ENCODE measurements at regions not wholly inside any gene's neighbourhood (a gene's known extent, or its start where the extent isn't known, plus 50 kb on each side); places are given as distances from the start of the nearest gene placed in this dataset.
"Not testable (repeated sequence)": the region's sequence is repeated elsewhere in the genome, so short reads cannot be mapped to it uniquely, and the experiment has no call there.

DNA sequence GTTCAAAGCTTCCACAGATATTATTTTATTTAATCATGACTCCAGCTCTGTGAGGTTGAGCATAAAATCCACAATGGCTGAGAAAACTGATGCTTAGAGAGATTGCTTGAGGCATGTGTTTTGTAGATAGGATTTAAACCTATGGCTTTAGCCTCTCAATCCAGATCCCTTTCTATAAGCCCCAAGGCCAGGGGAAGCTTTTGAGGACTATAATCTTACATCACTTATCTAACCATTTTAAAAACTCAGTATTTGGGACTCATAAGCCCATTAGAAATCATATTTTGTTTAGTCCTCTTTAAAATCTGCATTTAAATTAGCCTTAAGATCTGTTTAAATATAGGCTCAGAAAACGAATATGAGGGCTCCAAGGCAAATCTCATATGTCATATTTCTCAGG is 135.4 kb upstream of the SERPINE2 start:
- DNase-seq: no peak

DNA sequence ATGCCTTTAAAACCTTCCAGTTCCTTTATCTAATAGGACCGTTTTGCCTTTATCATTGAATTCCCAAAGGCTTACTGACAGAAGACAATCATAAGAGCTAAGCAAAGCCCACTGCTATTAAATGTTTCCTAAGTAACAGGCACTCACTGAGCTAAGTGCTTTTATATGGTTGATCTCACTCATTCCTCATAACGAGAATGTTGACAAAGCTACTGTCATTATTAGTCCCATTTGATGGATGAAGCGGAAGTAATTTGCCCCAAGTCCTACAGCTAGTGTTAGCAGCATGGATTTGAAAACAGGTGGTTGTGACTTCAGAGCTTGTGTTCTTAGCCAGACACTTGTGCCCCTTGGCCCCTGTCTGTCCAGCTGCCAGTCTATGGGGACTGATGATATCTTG is 134.8 kb upstream of the SERPINE2 start:
- no peak for DNase-seq

DNA sequence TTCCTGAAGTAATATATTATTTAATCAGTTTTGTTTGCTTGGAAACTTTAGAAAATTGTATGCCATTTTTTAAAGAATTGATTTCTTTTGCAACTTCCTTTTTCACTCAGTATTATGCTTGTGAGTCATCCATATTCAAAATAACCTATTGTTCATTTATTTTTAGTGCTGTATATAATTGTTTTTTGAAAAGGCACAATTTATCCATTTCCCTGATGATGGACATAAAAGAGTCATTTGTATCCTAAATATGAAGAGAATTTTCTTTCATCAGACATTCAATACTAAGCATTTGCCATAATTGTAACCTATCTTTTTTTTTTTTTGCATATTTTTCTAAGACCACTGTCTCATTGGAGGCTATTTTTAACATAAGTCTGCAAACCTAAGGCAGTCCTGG is 134.1 kb upstream of the SERPINE2 start:
- no peak for DNase-seq

DNA sequence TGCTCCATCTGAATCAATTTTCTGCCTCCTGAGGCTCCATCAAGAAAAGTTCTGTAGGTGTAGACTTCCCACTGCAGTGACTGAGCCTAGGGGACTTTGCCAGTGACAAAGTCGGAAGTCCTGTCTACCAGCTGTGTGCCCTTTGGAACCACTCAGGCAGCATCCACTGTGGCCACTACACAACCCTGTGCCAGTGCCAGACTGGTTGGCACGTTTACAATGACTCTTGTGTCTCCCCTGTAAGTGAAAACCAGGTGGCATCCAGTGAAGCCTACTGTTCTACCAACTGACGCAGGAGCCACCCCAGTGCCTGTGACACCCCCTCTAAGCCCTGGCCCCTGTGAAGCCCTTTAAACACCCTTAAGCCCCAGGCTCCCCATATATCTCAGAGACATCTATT is 132.1 kb upstream of the SERPINE2 start:
- no peak for DNase-seq

DNA sequence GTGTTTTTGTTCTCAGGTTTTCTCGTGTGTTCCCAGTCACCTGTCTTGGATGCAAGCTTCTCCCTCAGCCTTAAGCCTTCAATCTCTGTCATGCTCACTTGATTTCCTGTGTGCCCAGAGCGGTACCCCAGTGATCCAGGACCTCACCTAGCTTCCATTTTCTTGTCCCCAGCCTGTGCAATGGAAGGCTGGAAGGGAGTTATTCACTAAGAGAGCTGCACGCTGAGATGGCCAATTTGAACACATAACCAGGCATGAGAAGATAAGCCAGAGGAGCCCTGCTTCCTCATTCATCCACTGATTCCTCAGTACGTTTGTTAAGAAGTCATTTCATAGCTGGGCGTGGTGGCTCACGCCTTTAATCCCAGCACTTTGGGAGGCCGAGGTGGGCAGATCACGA is 130.8 kb upstream of the SERPINE2 start:
- DNase-seq: no peak

DNA sequence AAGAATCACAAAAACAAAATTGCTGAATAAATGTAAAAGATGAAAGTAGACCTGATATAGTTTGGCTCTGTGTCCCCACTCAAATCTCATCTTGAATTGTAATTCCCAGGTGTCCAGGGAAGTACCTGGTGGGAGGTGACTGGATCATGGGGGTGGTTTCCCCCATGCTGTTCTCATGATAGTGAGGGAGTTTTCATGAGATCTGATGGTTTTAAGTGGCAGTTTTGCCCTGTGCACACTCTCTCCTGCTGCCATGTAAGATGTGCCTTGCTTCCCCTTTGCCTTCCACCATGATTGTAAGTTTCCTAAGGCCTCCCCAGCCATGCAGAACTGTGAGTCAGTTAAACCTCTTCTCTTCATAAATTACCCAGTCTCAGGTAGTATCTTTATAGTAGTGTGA is 128.7 kb upstream of the SERPINE2 start:
- not testable (repeated sequence) for DNase-seq

DNA sequence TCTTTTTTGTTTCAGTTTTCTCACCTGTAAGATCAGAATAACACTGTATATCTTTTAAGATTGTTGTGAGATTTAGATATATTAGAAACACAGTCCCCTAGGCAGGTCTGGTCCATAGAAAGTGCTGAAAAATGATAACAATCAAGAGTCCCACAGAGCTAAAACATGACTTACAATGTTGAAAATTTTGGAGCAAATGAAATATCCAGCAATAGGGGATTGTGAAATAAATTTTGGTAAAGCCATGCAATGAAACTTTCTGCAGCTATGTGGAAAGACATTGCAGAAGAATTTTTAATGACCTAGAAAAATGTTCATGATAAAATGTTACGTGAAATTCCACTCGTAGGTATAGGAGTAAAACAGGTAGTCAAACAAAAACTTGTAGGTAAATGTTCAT is 127.6 kb upstream of the SERPINE2 start:
- DNase-seq: no peak

DNA sequence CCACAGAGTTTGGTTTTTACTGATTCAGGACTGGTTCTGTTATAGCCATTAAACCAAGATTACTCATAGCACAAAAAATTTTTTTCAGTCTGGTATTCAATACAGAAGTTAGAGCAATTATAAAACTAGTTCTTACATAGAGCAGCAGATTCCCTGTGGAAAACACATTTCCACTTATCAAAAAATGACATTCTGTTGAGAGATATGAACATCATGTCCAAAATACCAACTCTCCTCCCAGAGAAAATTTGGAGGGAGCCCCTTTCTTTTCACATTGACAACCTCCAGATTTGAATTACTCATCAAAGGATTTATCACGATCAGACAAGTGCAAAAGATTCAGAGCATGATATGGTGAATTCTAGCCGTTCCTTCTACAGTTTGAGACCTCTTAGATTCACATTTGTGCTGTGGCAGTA is 126.8 kb upstream of the SERPINE2 start:
- DNase-seq: no peak

DNA sequence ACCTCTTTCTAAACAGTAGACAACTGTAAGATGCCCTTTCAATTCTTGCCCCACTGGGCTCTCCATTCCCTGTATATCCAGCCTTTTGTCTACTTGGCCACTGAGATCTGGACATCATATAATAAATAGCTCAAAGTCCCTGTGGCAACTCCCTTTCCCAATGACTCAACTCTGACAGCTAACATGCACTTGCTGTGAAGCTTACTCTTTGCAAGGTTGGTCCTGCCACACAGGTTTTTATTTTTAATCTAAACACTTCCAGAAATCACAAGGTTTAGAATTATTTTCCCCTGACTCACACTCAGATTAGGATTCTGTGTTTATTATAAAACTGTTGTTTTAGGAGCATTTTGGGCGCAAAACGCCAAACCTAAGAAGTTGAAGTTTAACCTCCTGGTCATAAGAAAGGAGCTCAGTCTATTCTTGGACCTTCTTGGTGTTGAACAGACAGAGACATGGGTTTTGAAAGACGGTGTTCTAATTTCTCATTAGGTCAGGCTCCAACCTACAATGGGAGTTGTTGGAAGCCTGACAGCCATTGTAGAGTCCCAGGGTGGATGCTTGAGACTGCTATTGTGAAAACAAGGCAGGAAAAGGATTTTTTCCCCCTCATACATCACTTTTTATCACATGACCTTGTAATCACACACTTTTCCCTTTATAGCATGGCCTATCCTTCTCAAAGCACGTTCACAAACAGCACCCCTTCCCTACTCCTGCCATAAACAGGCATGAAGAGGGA is 124.7 kb upstream of the SERPINE2 start:
- DNase-seq: no peak

DNA sequence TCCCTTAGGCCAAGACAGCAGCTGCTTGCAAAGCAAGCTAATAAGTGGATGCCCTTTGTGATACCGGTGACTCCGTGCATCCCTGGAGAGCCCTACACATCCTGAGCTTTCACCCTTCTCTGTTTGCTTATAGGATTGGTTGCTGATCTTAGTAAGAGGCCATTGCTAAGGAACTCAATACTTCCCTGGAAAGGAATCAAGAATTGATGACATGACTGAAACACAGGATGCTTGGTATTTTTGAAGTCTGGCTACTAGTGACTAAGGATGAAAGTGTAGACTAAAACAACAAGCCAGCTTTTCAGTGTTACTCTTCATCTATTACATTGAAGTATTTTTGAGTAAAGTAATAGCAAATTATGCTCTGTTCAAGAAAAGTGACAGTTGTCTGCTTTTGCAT is 123.0 kb upstream of the SERPINE2 start:
- DNase-seq: no peak

DNA sequence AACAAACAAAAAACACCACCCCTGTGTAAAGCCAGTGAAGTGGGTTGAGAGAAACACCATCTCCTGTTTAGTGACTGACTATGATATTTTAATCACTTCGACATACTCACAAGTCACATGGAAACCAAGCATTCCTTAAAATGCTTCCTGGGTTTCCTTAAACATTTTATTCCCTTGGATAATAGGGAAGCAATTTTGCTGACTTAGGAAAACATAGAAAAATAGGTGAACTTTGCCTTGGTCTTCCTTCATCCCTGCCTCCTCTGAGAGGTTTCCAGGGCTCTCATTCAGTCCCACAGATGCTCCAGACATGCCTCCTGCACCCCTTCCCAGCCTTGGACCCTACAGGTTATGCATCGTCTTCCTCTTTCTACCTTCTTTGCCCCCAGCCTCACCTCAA is 122.6 kb upstream of the SERPINE2 start:
- DNase-seq: no peak

DNA sequence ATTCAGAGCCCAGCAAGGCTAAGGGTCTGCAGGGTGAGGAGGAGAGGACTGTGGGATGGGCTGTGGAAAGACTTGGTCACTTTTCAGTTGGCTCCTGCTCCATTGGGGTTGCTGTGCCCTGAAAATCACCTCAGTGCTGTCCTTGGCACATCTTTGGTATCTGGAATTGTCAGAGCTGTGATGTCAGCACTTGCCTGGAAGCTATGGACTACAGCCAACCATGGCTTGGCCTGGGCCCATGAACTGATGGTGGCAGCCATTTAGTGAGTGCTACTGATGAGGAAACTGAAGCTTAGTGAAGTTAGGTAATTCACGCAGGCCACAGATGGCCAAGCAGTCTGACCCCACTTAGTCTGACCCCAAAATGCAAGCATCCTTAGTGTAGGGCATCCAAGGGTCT is 121.8 kb upstream of the SERPINE2 start:
- no peak for DNase-seq

DNA sequence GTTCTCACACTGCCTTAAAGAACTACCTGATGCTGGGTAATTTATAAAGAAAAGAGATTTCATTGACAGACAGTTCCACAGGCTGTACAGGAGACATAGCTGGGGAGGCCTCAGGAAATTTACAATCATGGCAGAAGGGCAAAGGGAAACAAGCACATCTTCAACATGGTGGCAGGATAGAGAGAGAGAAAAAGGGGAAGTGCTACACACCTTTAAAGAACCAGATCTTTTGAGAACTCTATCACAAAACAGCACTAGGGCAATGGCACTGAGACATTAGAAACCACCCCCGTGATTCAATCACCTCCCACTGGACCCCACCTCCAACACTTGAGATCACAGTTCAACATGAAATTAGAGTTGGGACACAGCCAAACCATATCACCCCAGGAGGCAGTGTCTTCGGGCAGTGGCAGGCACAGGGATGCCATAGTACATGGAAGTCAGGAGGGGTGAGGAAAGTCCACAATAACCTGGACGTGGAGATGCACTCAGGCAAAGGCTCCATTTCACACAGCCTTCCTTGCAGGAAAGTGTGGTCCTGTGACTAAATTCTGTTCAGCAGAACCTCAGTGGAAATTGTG is 120.4 kb upstream of the SERPINE2 start:
- no peak for DNase-seq

DNA sequence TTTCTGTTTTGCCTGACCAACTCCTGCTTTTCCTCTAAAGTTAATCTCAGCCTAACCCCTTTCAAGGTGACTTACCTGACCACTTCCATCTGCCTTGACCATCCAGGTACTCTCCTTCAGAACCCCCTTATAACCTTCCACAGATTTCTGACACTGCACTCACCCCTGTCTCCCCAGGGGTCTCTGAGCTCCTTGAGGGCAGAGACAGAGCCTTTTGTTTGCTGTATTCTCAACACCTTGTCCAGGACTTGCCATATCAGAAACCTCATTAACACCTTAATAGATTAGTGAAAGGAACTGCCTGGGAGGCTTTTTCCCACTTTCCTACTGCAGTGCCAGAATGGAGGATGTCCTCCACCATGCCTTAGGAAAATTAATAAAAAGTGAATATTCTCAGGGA is 119.7 kb upstream of the SERPINE2 start:
- no peak for DNase-seq

DNA sequence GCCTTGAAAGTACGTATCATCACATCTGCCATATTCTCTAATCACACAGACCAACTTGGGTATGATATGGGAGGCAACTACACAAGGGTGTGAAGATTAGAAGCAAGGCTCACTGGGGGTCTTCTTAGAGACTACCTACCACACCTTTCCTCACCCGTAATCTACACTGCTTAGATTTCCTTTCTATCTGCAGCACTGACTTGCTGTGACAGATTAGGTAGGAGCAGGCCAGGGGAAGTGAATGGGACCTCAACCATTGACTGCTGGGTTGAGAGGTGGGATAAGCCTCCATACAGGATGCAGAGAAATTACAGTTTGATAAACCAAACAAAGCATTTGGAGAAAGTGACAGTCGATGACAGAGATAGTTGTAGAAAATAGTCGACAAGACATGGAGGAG is 119.0 kb upstream of the SERPINE2 start:
- DNase-seq: no peak

DNA sequence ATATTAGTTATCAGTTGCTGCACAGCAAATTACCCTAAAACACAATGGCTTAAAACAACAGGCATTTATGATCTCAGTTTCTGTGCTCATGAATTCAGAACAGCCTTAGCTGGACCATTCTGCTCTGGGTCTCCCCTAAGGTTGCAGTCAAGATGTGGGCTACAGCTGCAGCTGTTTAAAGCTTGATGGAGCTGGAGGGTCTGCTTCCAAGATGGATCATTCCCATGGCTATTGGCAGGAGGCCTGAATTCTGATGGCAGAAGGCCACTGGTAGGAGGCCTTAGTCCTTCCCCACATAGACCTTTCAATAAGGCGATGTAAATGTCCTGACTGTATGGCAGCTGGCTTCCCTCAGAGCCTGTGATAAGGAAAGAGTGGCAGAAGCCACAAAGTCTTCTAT is 118.6 kb upstream of the SERPINE2 start:
- DNase-seq: no peak

DNA sequence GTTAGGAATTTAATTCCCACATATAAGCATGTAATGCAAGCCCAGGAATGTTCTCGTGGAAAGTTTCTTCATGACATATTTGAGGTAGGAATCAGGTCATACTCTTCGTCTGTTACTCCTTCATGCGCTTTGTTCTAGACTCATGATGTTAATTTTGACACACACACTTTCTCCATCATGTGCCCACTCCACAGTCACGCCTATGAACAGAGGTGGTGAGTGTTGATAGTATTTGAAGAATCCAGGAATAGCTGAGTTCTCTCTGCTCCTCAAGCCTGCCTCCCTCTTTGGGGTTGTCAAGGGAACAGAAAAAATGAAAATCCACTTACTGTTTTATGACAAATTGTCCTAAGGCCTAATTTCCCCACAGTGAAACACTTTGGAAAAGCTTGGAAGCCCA is 117.3 kb upstream of the SERPINE2 start:
- DNase-seq: no peak

DNA sequence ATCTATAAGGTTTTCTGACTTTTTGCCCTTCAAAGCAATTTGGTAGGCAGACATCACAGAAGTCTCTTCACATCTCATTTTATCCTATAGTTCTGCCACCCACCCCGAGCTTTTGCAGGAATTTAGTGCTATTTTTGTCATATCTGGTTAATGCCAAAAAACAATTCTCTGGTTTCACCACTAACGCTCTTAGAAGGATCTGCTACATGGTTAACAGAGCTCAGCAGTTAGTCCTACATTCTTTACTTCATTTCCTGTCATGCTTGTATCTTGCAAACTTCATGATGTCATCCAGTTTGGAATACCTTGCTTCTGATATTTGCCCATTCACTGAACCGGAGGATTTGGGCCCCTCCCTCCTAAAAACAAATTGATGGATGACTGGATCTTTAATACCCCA is 116.8 kb upstream of the SERPINE2 start:
- no peak for DNase-seq

DNA sequence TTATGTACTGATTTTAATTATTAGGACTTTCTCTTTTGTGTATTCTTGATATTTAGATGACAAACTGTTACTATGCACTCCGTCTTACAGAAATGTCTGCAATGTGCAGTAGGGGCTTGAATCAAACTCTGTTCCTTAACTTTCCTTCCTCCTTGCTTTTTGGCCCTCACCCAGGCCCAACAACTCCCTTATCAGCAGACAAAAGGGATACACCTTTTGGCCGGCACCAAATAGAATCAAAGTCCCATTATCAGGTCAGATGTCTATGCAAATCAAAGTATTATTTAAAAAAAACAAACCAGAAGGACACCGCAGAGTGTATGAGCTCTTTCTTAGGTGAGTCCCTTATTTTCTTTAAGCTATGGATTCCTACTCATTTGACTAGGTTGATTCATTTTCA is 116.3 kb upstream of the SERPINE2 start:
- DNase-seq: no peak

DNA sequence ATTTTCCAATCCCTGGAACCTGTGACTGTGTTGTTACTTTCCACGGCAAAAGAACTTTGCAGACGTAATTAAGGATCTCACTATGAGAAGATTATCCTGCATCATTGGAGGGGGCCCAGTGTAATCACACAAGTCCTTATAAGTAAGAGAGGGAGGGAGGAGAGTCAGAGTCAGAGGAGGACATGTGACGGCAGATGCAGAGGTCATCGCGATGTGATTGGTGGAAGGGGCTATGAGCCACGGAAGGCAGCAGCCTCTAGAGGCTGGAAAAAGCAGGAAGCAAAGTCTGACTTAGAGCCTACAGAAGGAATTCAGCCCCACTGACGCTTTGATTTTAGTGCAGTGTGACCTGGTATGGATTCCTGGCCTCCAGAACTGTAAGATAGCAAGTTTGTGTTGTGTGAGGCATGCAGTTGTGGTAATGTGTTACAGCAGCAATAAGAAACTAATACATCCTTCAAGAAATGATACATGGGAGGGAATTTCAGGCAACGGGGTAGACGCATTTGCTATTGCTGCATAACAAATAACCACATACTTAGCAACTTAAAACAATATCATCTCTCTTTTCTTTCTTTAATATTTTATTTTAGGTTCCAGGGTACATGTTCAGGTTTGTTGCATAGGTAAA is 112.7 kb upstream of the SERPINE2 start:
- DNase-seq: no peak

DNA sequence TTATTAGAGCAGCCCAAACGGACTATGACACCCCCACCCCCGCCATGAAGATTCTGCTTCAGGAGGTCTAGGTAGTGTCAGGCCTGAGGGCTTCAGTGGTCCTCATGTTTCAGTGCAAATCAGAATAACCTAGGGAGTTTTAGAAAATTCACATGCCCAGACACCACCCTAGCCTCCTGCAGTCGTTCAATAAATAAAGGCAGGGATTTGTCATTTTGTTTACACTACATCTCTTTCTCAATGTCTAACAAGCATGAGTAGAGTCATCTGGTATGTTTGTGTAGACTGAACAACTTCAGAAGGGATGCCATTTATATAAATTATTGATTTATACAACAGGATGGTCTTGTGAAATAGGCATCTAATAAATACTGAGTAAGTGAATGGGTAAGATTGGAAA is 112.1 kb upstream of the SERPINE2 start:
- no peak for DNase-seq

DNA sequence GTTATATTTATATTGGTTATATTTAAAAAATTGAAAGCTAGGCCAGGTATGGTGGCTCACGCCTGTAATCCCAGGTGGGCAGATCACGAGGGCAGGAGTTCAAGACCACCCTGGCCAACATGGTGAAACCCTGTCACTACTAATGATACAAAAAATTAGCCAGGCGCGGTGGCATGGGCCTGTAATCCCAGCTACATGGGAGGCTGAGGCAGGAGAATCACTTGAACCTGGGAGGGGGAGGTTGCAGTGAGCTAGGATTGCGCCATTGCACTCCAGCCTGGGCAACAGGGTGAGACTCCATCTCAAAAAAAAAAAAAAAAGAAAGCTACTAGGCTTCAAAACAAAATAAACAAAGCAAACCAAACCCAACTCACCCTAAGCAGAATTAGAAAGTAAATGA is 109.0 kb upstream of the SERPINE2 start:
- DNase-seq: not testable (repeated sequence)

DNA sequence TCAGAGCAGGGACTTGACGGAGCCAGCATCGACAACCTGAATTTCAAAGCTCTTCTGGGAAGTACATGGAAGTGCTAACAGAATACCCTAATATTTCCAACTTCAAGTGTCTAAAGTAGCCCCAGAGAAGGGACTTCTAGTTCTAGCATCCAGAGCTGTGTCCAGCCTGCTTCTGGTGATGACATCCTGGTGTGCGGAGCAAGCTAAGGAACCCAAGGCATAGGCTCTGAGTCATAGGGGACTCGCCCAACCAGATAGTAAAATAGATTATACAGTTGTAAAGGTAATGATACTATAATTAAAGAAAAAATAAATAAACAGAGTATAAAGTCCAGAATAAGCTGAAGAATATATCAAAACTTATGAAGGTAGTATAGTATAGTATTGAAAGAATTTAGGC is 108.1 kb upstream of the SERPINE2 start:
- DNase-seq: no peak

DNA sequence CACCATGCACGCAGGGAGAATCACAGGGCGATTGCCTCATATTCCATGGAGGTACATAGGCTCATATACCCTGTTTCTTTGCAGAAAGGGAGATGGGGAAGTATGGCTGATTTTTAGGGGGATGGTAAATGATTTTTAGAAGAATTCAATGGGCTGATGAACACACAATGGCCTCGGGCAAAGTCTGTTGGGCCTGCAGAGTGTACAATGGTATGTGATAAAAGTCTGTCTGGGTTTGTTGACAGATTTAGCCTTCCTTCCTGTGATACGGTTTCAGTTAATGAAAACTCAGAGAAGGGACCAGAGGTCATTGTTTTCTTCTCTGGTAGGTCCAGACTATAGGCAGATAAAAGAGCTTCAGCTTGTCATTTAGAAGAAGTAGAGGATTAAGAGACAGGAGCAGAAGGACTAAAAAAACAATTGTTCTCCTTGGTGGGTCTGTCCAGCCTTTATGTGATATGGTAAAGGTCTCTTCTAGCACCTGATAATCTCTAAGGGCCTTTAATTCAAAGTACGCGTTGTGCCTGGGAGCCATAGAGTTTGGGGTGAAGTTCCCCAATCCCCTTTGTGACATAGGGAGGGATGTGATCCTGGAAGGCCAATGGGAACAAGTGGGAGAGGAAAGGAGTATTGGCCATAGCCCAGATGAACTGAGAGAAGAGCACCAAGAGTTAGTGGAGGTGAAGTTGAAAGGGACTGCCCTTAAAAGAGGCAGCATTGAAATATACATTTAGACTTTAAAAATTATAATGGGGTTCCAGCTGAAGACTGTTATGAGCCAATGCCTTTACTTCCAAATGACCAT is 107.5 kb upstream of the SERPINE2 start:
- DNase-seq: no peak
